ENCODE measurements at regions not wholly inside any gene's neighbourhood (a gene's known extent, or its start where the extent isn't known, plus 50 kb on each side); places are given as distances from the start of the nearest gene placed in this dataset.

GRCh38 chr18:77548790-77549420 is 299.3 kb downstream of the GALR1 start:
- no peak for DNase-seq
- H3K4me1 ChIP-seq, result no peaks in the 10 kb centered on the region

DNA sequence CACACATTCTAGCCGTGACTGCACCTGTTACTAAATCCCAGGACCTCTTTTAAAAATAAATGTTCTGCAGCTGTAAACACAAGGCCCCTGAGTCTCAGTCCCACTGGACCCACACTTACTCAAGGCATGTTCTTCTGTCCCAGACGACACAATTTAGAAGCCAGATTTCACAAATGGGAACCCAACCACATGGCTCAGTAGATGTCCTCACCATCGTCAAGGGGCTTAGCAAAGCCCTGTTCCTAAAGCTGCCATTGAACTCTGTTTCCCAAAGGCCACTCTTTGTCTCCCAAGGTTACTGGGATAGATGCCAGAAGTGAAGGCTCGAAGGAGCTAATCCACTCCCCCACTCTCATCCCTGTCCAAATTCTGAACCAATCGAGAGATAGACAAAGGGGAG is 301.0 kb downstream of the GALR1 start:
- no peak for TF ChIP-seq POLR2A (IDR thresholded peaks at IDR 0.05)
- TF ChIP-seq CTCF (IDR thresholded peaks at IDR 0.05), result no peak
- Histone ChIP-seq H3K4me3 (no peak overlapping the region), H3K27ac (no peak overlapping the region), H3K36me3 (no peaks in the 10 kb centered on the region), H3K9me3 (no peaks in the 10 kb centered on the region), H3K27me3 (no peaks in the 10 kb centered on the region), H3K4me1 (no peaks in the 10 kb centered on the region)
- no peak for DNase-seq

More at GRCh38 chr18:77548790-77549420, 299.3 kb downstream of the GALR1 start:
- no peak overlapping the region for H3K4me3 ChIP-seq
- no peaks in the 10 kb centered on the region for H3K9me3 ChIP-seq
- H3K27ac ChIP-seq, result no peak overlapping the region
- H3K36me3 ChIP-seq, result no peaks in the 10 kb centered on the region
- TF ChIP-seq CTCF (IDR thresholded peaks at IDR 0.05) (no peak), POLR2A (IDR thresholded peaks at IDR 0.05) (no peak)
- no peaks in the 10 kb centered on the region for H3K27me3 ChIP-seq

- Histone ChIP-seq H3K4me1 (no peaks in the 10 kb centered on the region), H3K36me3 (no peaks in the 10 kb centered on the region), H3K27me3 (no peaks in the 10 kb centered on the region), H3K27ac (no peak overlapping the region), H3K9me3 (no peaks in the 10 kb centered on the region), H3K4me3 (no peak overlapping the region)
- no peak for TF ChIP-seq CTCF (IDR thresholded peaks at IDR 0.05)
- no peak for TF ChIP-seq POLR2A (IDR thresholded peaks at IDR 0.05)
- DNase-seq, result no peak
Observed at GRCh38 chr18:77551055-77551454, 301.4 kb downstream of the GALR1 start.

DNA sequence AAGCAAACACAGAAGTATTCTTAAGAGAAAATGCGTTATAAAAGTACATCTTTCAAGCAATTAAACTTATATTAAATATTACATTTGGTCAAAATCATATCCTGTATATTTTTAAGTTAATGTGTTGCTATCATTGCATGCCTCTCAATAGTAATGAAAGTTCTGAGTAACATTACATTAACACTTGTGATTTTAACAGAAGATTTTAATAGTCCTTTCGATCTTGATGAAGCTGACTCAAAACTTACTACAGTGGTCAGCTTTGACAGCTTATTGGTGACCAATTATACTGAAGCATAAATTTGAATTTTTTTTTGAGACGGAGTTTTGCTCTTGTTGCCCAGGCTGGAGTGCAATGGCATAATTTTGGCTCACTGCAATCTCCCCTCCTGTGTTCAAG is 303.3 kb downstream of the GALR1 start:
- Histone ChIP-seq H3K27me3 (no peaks in the 10 kb centered on the region), H3K4me3 (no peak overlapping the region), H3K27ac (no peak overlapping the region), H3K9me3 (no peaks in the 10 kb centered on the region), H3K4me1 (no peaks in the 10 kb centered on the region), H3K36me3 (no peaks in the 10 kb centered on the region)
- TF ChIP-seq CTCF (IDR thresholded peaks at IDR 0.05) (no peak), POLR2A (IDR thresholded peaks at IDR 0.05) (no peak)
- DNase-seq, result no peak

DNA sequence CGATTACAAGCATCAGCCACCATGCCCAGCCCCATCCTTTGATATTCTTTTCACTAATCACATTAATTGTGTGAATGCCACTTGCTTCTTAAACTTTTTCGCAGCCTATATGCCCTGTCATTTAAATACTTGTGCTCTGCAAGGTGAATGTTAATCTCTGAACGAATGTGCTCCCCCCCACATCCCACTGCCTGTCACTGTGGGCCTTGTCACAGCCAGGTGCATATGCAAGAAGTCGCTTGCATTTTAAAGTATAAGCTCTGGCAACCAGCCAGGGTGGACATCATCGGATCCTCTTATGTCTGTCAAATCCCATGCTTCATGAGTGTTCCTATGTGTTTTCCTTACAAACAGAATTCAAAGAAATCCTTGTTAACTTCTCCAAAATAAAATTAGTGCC is 304.4 kb downstream of the GALR1 start:
- DNase-seq, result no peak
- no peak overlapping the region for H3K27ac ChIP-seq
- H3K4me3 ChIP-seq, result no peak overlapping the region
- TF ChIP-seq POLR2A (IDR thresholded peaks at IDR 0.05) (no peak), CTCF (IDR thresholded peaks at IDR 0.05) (no peak)
- no peaks in the 10 kb centered on the region for H3K9me3 ChIP-seq
- no peaks in the 10 kb centered on the region for H3K36me3 ChIP-seq
- no peaks in the 10 kb centered on the region for H3K4me1 ChIP-seq
- H3K27me3 ChIP-seq, result no peaks in the 10 kb centered on the region
